NB4 (cell line): ENCODE measurements at regions not wholly inside any gene's neighbourhood (a gene's known extent, or its start where the extent isn't known, plus 50 kb on each side); places are given as distances from the start of the nearest gene placed in this dataset.

ENCODE experiments used
- DNase-seq: peaks from one replicate; pipeline ENCODE4 v3.0.0; 2010; ENCODE audit warnings: low read depth
- H3K4me3 ChIP-seq: one replicate; pipeline ENCODE4 v1.5.1; 2011; ENCODE audit warnings: mild to moderate bottlenecking, low read depth, low read length, moderate library complexity
- CTCF ChIP-seq: IDR thresholded peaks from one replicate; pipeline ENCODE4 v1.5.1; 2012; ENCODE audit warnings: low read depth, low read length
- MAX ChIP-seq: IDR thresholded peaks from 2 replicates; pipeline ENCODE4 v1.6.1; 2011; ENCODE audit warnings: low read depth, low read length
- MYC ChIP-seq: IDR thresholded peaks from 2 replicates; pipeline ENCODE4 v1.6.1; 2011; ENCODE audit warnings: low read depth, low read length
- POLR2A ChIP-seq: IDR thresholded peaks from 2 replicates; pipeline ENCODE4 v1.6.1; 2011; ENCODE audit warnings: mild to moderate bottlenecking; ENCODE audit not compliant: insufficient read length; ENCODE audit errors: extremely low read depth

GRCh38 chr11:128284634-128285033, 302.7 kb downstream of the ETS1 start:
- no peak for DNase-seq
- TF ChIP-seq MYC (no peak), POLR2A (no peak), MAX (no peak), CTCF (no peak)
- no peak overlapping the region for H3K4me3 ChIP-seq

GRCh38 chr11:128283451-128283850, 303.9 kb downstream of the ETS1 start:
- DNase-seq, result no peak
- H3K4me3 ChIP-seq, result no peak overlapping the region
- TF ChIP-seq MAX (no peak), POLR2A (no peak), CTCF (no peak), MYC (no peak)

- DNase-seq, result no peak
- TF ChIP-seq CTCF (no peak), MAX (no peak), POLR2A (no peak)
- no peak overlapping the region for H3K4me3 ChIP-seq
Observed at GRCh38 chr11:128282053-128282452, 305.3 kb downstream of the ETS1 start.

GRCh38 chr11:128279866-128280265, 307.5 kb downstream of the ETS1 start:
- TF ChIP-seq MYC (no peak), MAX (no peak), POLR2A (no peak), CTCF (no peak)
- DNase-seq, result no peak
- no peak overlapping the region for H3K4me3 ChIP-seq

- no peak for TF ChIP-seq POLR2A
- TF ChIP-seq CTCF, result no peak
- TF ChIP-seq MYC, result no peak
- no peak for TF ChIP-seq MAX
- DNase-seq, result no peak
Observed at GRCh38 chr11:128273736-128274135, 313.6 kb downstream of the ETS1 start.

GRCh38 chr11:128271401-128271800, 316.0 kb downstream of the ETS1 start:
- TF ChIP-seq POLR2A (no peak), MAX (no peak), CTCF (no peak), MYC (no peak)
- H3K4me3 ChIP-seq, result no peak overlapping the region
- no peak for DNase-seq

More at GRCh38 chr11:128273736-128274135, 313.6 kb downstream of the ETS1 start:
- H3K4me3 ChIP-seq, result no peak overlapping the region
